Activated naive CD8-positive, alpha-beta T cell treated with anti-CD3 and anti-CD28 coated beads, Interleukin-2, amount 50 U/mL, for 24 hours (primary cell): ENCODE measurements at regions not wholly inside any gene's neighbourhood (a gene's known extent, or its start where the extent isn't known, plus 50 kb on each side); places are given as distances from the start of the nearest gene placed in this dataset.

ENCODE experiments used
- ATAC-seq: fragments of 150-1000 bp; cut with Tn5 transposase; one replicate; pipeline ENCODE4 v1.10.0; 2021
- DNase-seq: peaks from one replicate; pipeline ENCODE4 v3.0.0; 2021
- H3K27ac Mint-ChIP-seq: one replicate; pipeline ENCODE4 v1.8.0; 2021; ENCODE audit warnings: mild to moderate bottlenecking, mixed read lengths
- H3K27me3 Mint-ChIP-seq: one replicate; pipeline ENCODE4 v1.8.0; 2021; ENCODE audit warnings: mixed read lengths
- H3K36me3 Mint-ChIP-seq: one replicate; pipeline ENCODE4 v1.8.0; 2021; ENCODE audit warnings: low read depth, mixed read lengths
- H3K4me1 Mint-ChIP-seq: one replicate; pipeline ENCODE4 v1.8.0; 2021; ENCODE audit warnings: mixed read lengths
- H3K4me3 Mint-ChIP-seq: one replicate; pipeline ENCODE4 v1.8.0; 2021; ENCODE audit warnings: mild to moderate bottlenecking, moderate library complexity, mixed read lengths
- H3K9me3 Mint-ChIP-seq: one replicate; pipeline ENCODE4 v1.8.0; 2021; ENCODE audit warnings: mixed read lengths

- no peak overlapping the region for H3K27ac Mint-ChIP-seq
- peaks cover 4% of the 10 kb centered on the region for H3K9me3 Mint-ChIP-seq
- H3K36me3 Mint-ChIP-seq, result no peaks in the 10 kb centered on the region
- H3K27me3 Mint-ChIP-seq, result peaks cover 2% of the 10 kb centered on the region
- ATAC-seq, result no peak
- no peak overlapping the region for H3K4me3 Mint-ChIP-seq
- H3K4me1 Mint-ChIP-seq, result no peaks in the 10 kb centered on the region
- no peak for DNase-seq
Measured at GRCh38 chr10:9656386-9656785, 1361.3 kb upstream of the CELF2 start.

GRCh38 chr10:9656996-9657395, 1360.7 kb upstream of the CELF2 start:
- peaks cover 2% of the 10 kb centered on the region for H3K27me3 Mint-ChIP-seq
- peaks cover 4% of the 10 kb centered on the region for H3K9me3 Mint-ChIP-seq
- H3K36me3 Mint-ChIP-seq, result no peaks in the 10 kb centered on the region
- ATAC-seq, result no peak
- H3K4me3 Mint-ChIP-seq, result no peak overlapping the region
- no peak overlapping the region for H3K27ac Mint-ChIP-seq
- no peaks in the 10 kb centered on the region for H3K4me1 Mint-ChIP-seq
- DNase-seq, result no peak

DNA sequence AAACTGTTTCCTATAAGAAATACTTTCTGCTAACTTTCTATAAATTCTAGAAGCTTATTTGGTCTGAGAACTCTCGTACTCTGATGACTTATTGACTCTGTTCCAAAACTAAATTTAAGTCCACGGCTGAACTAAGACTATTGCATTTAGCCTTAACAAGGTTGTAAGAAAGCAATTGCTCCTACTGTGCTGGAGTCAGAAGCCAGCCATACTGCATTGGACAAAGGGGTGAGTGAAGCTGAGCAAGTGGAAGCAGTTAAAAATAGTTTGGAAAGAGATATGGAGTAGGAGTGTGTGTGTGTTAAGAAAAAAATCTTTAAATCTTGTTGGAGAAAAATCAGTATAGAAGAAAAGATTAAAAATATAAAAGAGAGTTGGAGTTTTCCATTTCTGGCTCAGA, 1360.1 kb upstream of the CELF2 start:
- Mint-ChIP-seq H3K9me3 (peaks cover 4% of the 10 kb centered on the region), H3K36me3 (no peaks in the 10 kb centered on the region), H3K27ac (no peak overlapping the region), H3K4me3 (no peak overlapping the region), H3K27me3 (no peaks in the 10 kb centered on the region), H3K4me1 (no peaks in the 10 kb centered on the region)
- ATAC-seq, result no peak
- DNase-seq, result no peak

DNA sequence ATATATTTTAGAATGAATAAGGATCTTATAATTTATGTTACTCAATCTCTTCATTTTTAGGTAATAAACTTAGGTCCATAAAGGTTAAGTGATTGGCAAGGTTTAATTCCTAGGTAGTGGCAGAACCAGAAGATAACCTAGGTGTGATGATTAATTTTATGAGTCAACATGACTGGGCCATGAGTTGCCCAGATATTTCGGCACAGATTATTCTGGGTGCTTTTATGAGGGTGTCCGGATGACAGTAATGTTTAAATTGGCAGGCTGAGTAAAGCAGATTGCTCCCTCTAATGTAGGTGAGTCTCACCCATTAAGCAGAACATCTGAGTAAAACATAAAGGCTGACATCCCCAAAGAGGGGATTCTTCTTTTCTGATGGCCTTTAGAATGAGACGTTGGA, 1349.3 kb upstream of the CELF2 start:
- H3K27me3 Mint-ChIP-seq, result no peaks in the 10 kb centered on the region
- H3K4me1 Mint-ChIP-seq, result no peaks in the 10 kb centered on the region
- no peaks in the 10 kb centered on the region for H3K9me3 Mint-ChIP-seq
- ATAC-seq, result no peak
- no peak overlapping the region for H3K27ac Mint-ChIP-seq
- no peak overlapping the region for H3K4me3 Mint-ChIP-seq
- no peak for DNase-seq
- H3K36me3 Mint-ChIP-seq, result no peaks in the 10 kb centered on the region

GRCh38 chr10:9670911-9671310, 1346.8 kb upstream of the CELF2 start:
- H3K27ac Mint-ChIP-seq, result no peak overlapping the region
- ATAC-seq (no peak), DNase-seq (no peak)
- no peaks in the 10 kb centered on the region for H3K4me1 Mint-ChIP-seq
- H3K9me3 Mint-ChIP-seq, result no peaks in the 10 kb centered on the region
- H3K27me3 Mint-ChIP-seq, result peaks cover 2% of the 10 kb centered on the region
- no peak overlapping the region for H3K4me3 Mint-ChIP-seq
- no peaks in the 10 kb centered on the region for H3K36me3 Mint-ChIP-seq

- no peaks in the 10 kb centered on the region for H3K27me3 Mint-ChIP-seq
- H3K4me1 Mint-ChIP-seq, result no peaks in the 10 kb centered on the region
- no peak for ATAC-seq
- H3K27ac Mint-ChIP-seq, result no peak overlapping the region
- no peaks in the 10 kb centered on the region for H3K36me3 Mint-ChIP-seq
- no peak overlapping the region for H3K4me3 Mint-ChIP-seq
- H3K9me3 Mint-ChIP-seq, result peaks cover 11% of the 10 kb centered on the region
- DNase-seq, result no peak
Measured at GRCh38 chr10:9681655-9682054, 1336.0 kb upstream of the CELF2 start.

DNA sequence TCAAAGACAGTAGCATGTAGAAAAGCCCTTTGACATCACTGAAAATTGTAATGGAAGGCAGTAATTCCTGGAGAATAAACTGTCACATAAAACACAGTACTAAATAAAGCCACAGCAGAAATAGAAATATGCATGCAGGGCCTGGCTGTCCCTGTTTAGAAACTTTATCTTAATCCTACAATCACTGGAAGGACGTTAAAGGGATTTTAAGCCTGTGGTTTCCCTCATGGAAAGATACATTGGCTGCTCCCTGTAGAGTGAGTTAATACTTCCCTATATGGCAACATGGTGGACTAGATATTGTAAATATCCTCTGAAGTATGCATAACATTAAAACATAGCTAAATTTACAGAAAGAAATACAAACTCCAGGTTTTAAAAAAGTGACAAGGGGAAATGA, 1334.9 kb upstream of the CELF2 start:
- DNase-seq (no peak), ATAC-seq (no peak)
- no peaks in the 10 kb centered on the region for H3K4me1 Mint-ChIP-seq
- H3K27ac Mint-ChIP-seq, result no peak overlapping the region
- H3K27me3 Mint-ChIP-seq, result no peaks in the 10 kb centered on the region
- H3K9me3 Mint-ChIP-seq, result peaks cover 11% of the 10 kb centered on the region
- H3K36me3 Mint-ChIP-seq, result no peaks in the 10 kb centered on the region
- no peak overlapping the region for H3K4me3 Mint-ChIP-seq

DNA sequence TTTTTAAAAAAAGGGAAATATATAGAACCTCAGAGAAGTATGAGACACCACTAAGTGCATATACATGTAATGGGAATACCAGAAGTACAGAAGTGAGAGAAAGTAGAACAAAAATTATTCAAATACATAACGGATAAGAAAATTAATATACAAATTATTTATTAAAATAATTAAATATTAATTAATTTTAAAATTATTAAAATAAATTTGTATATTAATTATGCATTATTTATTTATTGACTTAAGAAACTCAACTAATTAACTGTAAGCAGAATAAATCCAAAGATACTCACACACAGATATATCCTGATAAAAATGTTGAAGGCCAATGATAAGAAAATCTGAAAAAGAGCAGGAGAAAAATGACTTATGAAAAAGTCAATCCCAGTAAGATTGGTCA, 1333.5 kb upstream of the CELF2 start:
- no peaks in the 10 kb centered on the region for H3K27me3 Mint-ChIP-seq
- no peaks in the 10 kb centered on the region for H3K36me3 Mint-ChIP-seq
- peaks cover 11% of the 10 kb centered on the region for H3K9me3 Mint-ChIP-seq
- H3K4me3 Mint-ChIP-seq, result no peak overlapping the region
- H3K4me1 Mint-ChIP-seq, result no peaks in the 10 kb centered on the region
- DNase-seq, result no peak
- ATAC-seq, result no peak
- H3K27ac Mint-ChIP-seq, result no peak overlapping the region

DNA sequence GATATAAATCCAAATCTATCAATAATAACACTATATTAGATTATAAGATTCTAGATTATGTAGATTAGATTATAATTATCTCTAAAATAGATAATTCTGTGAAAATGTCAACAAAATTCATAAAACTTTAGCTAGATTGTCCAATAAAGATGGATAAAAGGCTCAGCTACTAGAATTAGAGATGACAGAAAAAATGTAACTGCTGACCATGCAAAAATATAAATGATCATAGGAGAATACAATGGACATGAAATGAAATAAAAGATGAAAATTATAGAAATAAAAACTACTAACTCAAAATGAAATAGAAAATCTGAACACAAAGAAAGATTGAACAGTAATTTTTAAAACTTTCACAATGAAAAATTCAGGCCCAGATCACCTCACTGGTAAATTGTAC, 1332.1 kb upstream of the CELF2 start:
- Mint-ChIP-seq H3K36me3 (no peaks in the 10 kb centered on the region), H3K4me3 (no peak overlapping the region), H3K4me1 (no peaks in the 10 kb centered on the region), H3K27me3 (no peaks in the 10 kb centered on the region), H3K9me3 (peaks cover 5% of the 10 kb centered on the region), H3K27ac (no peak overlapping the region)
- no peak for DNase-seq
- no peak for ATAC-seq

DNA sequence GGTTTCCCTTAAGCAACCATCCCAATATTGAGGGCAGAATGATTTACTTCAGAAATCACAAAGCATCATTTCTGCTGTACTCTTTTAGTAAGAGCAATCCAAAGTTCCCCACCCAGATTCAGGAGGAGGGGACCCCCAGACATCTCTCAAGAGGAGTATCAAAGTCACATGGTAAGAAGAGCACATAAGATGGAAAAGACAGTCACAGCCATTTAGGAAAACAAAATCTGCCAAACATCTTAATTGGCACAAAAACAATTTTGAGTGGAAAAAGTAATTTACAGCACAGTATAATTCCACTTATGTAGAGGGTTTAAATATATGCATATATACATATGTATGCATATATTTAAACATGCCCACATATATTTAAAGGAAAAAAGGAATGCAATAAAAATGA, 1329.0 kb upstream of the CELF2 start:
- Mint-ChIP-seq H3K27ac (no peak overlapping the region), H3K36me3 (no peaks in the 10 kb centered on the region), H3K27me3 (no peaks in the 10 kb centered on the region), H3K4me3 (no peak overlapping the region), H3K9me3 (no peaks in the 10 kb centered on the region), H3K4me1 (no peaks in the 10 kb centered on the region)
- DNase-seq (no peak), ATAC-seq (no peak)

DNA sequence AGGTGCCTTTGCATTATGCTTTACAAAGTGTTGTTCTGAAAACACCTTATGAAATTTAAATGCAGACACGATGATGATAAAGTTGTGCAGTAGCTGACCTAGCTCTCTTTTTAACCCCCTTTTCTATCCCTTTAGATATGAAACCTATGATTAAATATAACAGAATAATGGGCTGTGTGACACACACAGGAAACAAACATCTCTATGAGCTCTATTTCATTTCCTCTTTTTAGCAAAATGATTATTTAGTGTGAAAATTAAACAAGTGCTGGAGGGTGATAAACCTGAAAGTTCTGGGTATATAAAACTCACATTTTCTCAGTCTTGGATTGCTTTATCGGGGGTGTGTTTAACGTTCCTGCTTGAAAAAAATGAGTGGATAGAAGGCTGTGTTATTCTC, 1310.5 kb upstream of the CELF2 start:
- Mint-ChIP-seq H3K27me3 (peaks cover 4% of the 10 kb centered on the region), H3K4me1 (peaks cover 3% of the 10 kb centered on the region), H3K36me3 (no peaks in the 10 kb centered on the region), H3K4me3 (no peak overlapping the region), H3K9me3 (peaks cover 17% of the 10 kb centered on the region), H3K27ac (no peak overlapping the region)
- ATAC-seq, result no peak
- no peak for DNase-seq

DNA sequence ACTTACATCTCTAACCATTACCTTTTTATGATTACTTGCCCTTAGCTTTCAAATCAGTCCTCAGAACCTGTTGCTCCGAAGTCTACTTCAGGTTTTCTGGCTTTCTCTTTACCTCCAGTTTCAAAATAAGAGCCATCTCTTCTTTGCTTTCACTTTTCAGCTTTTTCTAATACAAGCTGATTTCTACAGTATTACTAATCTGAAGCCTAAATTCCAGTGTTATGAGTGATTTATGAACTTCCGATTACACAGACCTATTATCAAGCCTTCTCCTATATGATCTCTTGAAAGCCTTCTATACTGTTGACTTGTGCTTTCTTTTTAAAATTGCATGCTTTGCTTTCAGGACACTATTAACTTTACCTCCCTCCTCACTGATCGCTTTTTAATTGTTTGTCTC, 1307.8 kb upstream of the CELF2 start:
- Mint-ChIP-seq H3K4me3 (no peak overlapping the region), H3K9me3 (peaks cover 25% of the 10 kb centered on the region), H3K36me3 (no peaks in the 10 kb centered on the region), H3K27ac (no peak overlapping the region), H3K4me1 (peaks cover 3% of the 10 kb centered on the region), H3K27me3 (peaks cover 4% of the 10 kb centered on the region)
- DNase-seq (no peak), ATAC-seq (no peak)

DNA sequence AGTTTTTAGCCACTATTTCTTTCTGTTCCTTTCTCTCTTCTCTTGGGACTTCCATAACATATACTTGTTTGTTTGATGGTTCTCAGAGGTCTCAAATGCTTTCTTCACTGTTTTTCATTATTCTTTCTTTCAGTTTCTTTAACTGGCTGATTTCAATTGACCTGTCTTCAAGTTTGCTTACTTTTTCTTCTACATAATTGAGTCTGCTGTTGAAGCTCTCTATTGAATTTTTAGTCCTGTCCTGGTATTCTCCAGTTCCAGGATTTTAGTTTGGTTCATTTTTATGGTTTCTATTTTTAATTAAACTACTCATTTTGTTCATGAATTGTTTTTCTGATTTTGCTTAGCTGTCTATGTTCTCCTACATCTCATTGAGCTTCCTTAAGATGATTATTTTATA, 1305.3 kb upstream of the CELF2 start:
- Mint-ChIP-seq H3K36me3 (no peaks in the 10 kb centered on the region), H3K9me3 (peaks cover 29% of the 10 kb centered on the region), H3K27ac (no peak overlapping the region), H3K27me3 (peaks cover 4% of the 10 kb centered on the region), H3K4me1 (no peaks in the 10 kb centered on the region), H3K4me3 (no peak overlapping the region)
- DNase-seq, result no peak
- ATAC-seq, result no peak

DNA sequence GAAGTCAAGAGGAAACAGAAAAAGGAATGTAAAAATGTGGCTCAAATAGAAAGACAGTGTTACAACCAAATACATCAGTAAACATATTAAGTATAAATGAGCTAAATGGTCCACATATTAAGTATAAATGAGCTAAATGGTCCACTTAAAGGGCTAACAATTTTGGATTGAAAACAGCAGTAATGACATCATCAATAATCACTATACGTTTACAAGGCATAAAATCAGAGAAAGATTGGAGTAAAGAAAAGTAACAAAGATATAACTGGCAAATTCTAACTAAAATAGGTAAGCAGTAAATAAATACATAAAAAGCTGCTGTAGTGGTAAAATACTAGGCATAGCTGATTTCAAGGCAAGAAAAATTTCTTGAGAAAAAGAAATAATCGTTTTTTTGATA, 1298.4 kb upstream of the CELF2 start:
- H3K4me3 Mint-ChIP-seq, result no peak overlapping the region
- no peak for ATAC-seq
- peaks cover 5% of the 10 kb centered on the region for H3K9me3 Mint-ChIP-seq
- no peaks in the 10 kb centered on the region for H3K27me3 Mint-ChIP-seq
- DNase-seq, result no peak
- H3K4me1 Mint-ChIP-seq, result no peaks in the 10 kb centered on the region
- no peak overlapping the region for H3K27ac Mint-ChIP-seq
- H3K36me3 Mint-ChIP-seq, result no peaks in the 10 kb centered on the region

- Mint-ChIP-seq H3K4me1 (no peaks in the 10 kb centered on the region), H3K9me3 (peaks cover 4% of the 10 kb centered on the region), H3K36me3 (no peaks in the 10 kb centered on the region), H3K4me3 (no peak overlapping the region), H3K27me3 (no peaks in the 10 kb centered on the region), H3K27ac (no peak overlapping the region)
- ATAC-seq (no peak), DNase-seq (no peak)
Measured at GRCh38 chr10:9733766-9734165, 1283.9 kb upstream of the CELF2 start.

- no peak for ATAC-seq
- no peaks in the 10 kb centered on the region for H3K4me1 Mint-ChIP-seq
- no peak for DNase-seq
Measured at GRCh38 chr10:9734218-9734617, 1283.5 kb upstream of the CELF2 start.

More at GRCh38 chr10:9734218-9734617, 1283.5 kb upstream of the CELF2 start:
- H3K27ac Mint-ChIP-seq, result no peak overlapping the region
- H3K36me3 Mint-ChIP-seq, result no peaks in the 10 kb centered on the region
- no peak overlapping the region for H3K4me3 Mint-ChIP-seq
- peaks cover 4% of the 10 kb centered on the region for H3K9me3 Mint-ChIP-seq
- no peaks in the 10 kb centered on the region for H3K27me3 Mint-ChIP-seq
